GM12865 (cell line): ENCODE measurements at regions not wholly inside any gene's neighbourhood (a gene's known extent, or its start where the extent isn't known, plus 50 kb on each side); places are given as distances from the start of the nearest gene placed in this dataset.

Experiments
- DNase-seq: peaks from one replicate; pipeline ENCODE4 v3.0.0; 2010; ENCODE audit warnings: low read depth
- H3K4me3 ChIP-seq: 2 replicates; pipeline ENCODE4 v1.5.1; 2011; ENCODE audit warnings: mild to moderate bottlenecking, low read depth, low read length, control low read depth
- CTCF ChIP-seq: IDR thresholded peaks from 2 replicates; pipeline ENCODE4 v1.5.1; 2011; ENCODE audit warnings: low read length, control low read depth, low read depth, inconsistent platforms; ENCODE audit not compliant: insufficient read depth; ENCODE audit errors: missing control alignments

GRCh38 chr11:27968461-27968860 lies 139.5 kb downstream of the KIF18A start:
- no peak overlapping the region for H3K4me3 ChIP-seq
- no peak for TF ChIP-seq CTCF
- DNase-seq, result no peak

DNA sequence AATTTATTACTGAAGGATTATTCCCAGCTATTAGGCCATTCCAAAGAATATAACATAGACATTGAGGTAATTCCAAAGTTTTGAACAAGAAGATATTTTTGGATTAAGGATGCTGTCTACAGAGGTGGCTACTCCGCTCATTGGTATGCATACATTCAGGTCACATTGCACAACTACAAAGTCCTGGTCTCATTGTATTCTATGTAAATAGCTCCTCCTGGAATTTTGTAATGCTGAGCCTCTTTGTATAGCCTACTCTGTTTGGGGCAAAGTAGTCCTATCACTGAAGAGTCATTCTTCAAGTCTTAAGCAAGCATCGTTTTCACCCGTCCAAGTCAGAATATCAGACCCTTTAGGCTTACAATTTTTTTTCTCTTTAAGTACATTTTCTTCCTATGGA lies 142.4 kb downstream of the KIF18A start:
- H3K4me3 ChIP-seq, result no peak overlapping the region
- TF ChIP-seq CTCF, result no peak
- DNase-seq, result no peak

DNA sequence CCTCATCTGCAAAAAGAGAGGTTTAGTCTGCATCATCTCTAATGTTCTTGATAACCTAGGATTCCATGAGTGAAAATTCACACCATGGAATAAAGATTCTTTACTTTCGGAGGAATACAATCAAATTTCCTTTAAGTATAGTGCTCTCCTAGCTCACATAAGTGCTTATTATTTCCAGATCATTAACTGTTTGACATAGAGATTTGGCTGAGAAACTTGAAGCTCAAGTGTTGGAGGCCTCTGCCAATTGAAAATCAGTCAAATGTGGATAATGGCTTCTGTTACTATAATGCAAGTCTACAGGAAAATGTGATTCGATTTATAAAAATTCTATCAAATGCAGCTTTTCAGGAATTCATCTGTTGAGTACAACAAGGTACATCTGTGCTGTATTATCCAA lies 144.6 kb downstream of the KIF18A start:
- TF ChIP-seq CTCF, result no peak
- DNase-seq, result no peak
- H3K4me3 ChIP-seq, result no peak overlapping the region

GRCh38 chr11:27949951-27950738 lies 157.8 kb downstream of the KIF18A start:
- no peak overlapping the region for H3K4me3 ChIP-seq
- TF ChIP-seq CTCF, result no peak
- no peak for DNase-seq

GRCh38 chr11:27945348-27945747 lies 162.6 kb downstream of the KIF18A start:
- H3K4me3 ChIP-seq, result no peak overlapping the region
- DNase-seq, result no peak
- no peak for TF ChIP-seq CTCF

DNA sequence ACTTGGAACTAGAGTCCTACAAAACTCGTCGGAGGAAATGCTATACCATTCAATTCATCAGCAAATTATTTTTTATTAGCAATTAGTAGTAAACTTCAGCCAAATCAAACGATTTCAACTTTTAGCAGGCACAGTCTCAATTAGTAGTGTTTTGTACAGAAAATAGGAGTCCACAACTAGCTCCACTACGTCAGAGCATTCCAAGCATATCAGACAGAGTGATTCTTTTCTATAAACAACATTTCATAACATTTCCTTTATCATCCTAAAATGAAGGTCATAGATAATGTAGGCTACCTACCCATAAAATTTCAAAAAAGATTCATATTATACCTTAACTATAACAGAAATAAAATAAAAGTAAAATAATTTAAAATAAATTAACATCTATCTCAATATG lies 169.9 kb downstream of the KIF18A start:
- no peak for DNase-seq
- H3K4me3 ChIP-seq, result no peak overlapping the region
- no peak for TF ChIP-seq CTCF

GRCh38 chr11:27934830-27935145 lies 173.2 kb downstream of the KIF18A start:
- H3K4me3 ChIP-seq, result no peak overlapping the region
- DNase-seq, result no peak
- no peak for TF ChIP-seq CTCF
